RWPE2 (cell line): ENCODE measurements at regions not wholly inside any gene's neighbourhood (a gene's known extent, or its start where the extent isn't known, plus 50 kb on each side); places are given as distances from the start of the nearest gene placed in this dataset.

Source experiments
- ATAC-seq: fragments of 200-7000 bp; cut with Tn5 transposase; 3 replicates; pipeline ENCODE4 v1.9.1; 2021; ENCODE audit warnings: low read depth
- DNase-seq: peaks from one replicate; pipeline ENCODE4 v3.0.0-alpha.2; 2020; ENCODE audit warnings: low spot score
- H3K27ac ChIP-seq: fragments of 450-650 bp; 2 replicates; pipeline ENCODE4 v1.5.1; 2017; ENCODE audit warnings: mild to moderate bottlenecking; ENCODE audit not compliant: poor library complexity, severe bottlenecking
- H3K27me3 ChIP-seq: fragments of 250-450 bp; sonication (Bioruptor Pico); 2 replicates; pipeline ENCODE4 v1.5.1; 2021; ENCODE audit warnings: mild to moderate bottlenecking, moderate library complexity; ENCODE audit not compliant: insufficient read depth, poor library complexity, severe bottlenecking
- H3K36me3 ChIP-seq: fragments of 250-450 bp; sonication (Bioruptor Pico); 2 replicates; pipeline ENCODE4 v1.5.1; 2020; ENCODE audit warnings: low read depth, mild to moderate bottlenecking, moderate library complexity
- H3K4me1 ChIP-seq: fragments of 250-450 bp; sonication (Bioruptor Pico); 2 replicates; pipeline ENCODE4 v1.5.1; 2021; ENCODE audit warnings: mild to moderate bottlenecking, moderate library complexity; ENCODE audit not compliant: insufficient read depth, poor library complexity, severe bottlenecking
- H3K4me3 ChIP-seq: fragments of 250-450 bp; sonication (Bioruptor Pico); 2 replicates; pipeline ENCODE4 v1.5.1; 2021; ENCODE audit warnings: mild to moderate bottlenecking, moderate library complexity; ENCODE audit not compliant: severe bottlenecking
- H3K9me3 ChIP-seq: fragments of 250-450 bp; sonication (Bioruptor Pico); 2 replicates; pipeline ENCODE4 v1.5.1; 2021; ENCODE audit warnings: mild to moderate bottlenecking, moderate library complexity; ENCODE audit not compliant: severe bottlenecking
- TF ChIP-seq, protein P1 (sequence below): fragments of 450-650 bp; IDR thresholded peaks from one replicate; pipeline ENCODE4 v1.5.1; 2017; ENCODE audit warnings: mild to moderate bottlenecking, moderate library complexity; ENCODE audit not compliant: poor library complexity, severe bottlenecking

DNA sequence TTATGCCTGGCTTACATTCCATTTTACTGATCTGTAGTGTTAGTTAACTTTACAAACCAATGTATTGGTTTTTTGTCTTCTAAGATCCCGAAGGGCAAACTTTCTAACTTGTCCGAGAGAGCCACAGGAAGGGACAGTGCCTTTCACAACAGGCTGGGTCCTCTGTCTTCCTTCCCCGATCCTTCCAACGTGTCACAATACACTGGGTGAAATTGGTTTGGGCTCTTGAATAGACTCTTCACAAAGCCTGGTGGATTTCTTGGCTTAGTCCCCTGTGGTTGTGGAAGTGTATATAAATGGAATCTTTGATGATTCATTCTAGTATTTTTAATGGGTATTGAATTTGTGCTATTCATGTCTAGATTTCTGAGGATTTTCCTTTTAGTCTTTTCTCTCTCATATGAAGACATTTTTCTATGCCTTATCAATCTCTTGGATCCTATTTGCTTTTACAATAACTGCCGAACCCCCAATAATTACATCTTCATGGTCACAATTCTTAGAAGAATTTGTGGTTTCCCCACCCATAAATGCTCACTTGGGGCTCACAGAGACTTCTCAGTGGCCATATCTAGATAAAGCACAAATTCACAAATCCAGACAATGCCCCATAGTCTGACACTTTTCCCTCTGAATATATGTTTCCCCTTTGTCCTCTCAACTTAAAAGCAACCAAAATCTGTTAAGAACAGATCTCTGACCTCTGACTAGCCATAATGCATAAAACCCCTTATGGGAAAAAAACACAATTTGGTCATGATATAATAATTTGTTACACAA lies 107.7 kb downstream of the MTRR start:
- no peaks in the 10 kb centered on the region for H3K4me1 ChIP-seq
- DNase-seq (no peak), ATAC-seq (no peak)
- TF ChIP-seq, protein P1, sequence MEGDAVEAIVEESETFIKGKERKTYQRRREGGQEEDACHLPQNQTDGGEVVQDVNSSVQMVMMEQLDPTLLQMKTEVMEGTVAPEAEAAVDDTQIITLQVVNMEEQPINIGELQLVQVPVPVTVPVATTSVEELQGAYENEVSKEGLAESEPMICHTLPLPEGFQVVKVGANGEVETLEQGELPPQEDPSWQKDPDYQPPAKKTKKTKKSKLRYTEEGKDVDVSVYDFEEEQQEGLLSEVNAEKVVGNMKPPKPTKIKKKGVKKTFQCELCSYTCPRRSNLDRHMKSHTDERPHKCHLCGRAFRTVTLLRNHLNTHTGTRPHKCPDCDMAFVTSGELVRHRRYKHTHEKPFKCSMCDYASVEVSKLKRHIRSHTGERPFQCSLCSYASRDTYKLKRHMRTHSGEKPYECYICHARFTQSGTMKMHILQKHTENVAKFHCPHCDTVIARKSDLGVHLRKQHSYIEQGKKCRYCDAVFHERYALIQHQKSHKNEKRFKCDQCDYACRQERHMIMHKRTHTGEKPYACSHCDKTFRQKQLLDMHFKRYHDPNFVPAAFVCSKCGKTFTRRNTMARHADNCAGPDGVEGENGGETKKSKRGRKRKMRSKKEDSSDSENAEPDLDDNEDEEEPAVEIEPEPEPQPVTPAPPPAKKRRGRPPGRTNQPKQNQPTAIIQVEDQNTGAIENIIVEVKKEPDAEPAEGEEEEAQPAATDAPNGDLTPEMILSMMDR, result no peak
- H3K27ac ChIP-seq, result no peak overlapping the region
- H3K9me3 ChIP-seq, result no peaks in the 10 kb centered on the region
- H3K27me3 ChIP-seq, result peaks cover 29% of the 10 kb centered on the region
- no peak overlapping the region for H3K4me3 ChIP-seq
- no peaks in the 10 kb centered on the region for H3K36me3 ChIP-seq

DNA sequence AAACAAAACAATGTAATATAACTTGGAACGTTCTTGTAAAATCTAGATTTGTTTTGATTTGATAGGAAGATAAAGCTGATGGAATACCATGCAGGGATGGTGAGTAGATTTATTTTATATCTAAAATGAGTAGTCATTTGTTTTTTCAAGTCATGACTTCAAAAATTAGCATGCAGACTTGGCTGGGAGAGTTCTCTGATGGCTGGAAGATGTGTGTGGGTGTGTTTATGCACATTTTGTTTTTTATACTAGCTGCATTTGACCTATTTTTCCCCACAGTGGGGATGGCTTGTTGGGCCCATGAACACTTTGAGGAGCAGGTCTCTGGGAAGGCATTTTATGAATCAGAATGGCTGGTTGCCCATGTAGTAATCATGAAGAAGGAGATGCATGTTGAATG lies 109.2 kb downstream of the MTRR start:
- DNase-seq (no peak), ATAC-seq (no peak)
- TF ChIP-seq, protein P1, result no peak
- Histone ChIP-seq H3K27ac (no peak overlapping the region), H3K9me3 (no peaks in the 10 kb centered on the region), H3K36me3 (no peaks in the 10 kb centered on the region), H3K27me3 (peaks cover 29% of the 10 kb centered on the region), H3K4me3 (no peak overlapping the region), H3K4me1 (no peaks in the 10 kb centered on the region)

DNA sequence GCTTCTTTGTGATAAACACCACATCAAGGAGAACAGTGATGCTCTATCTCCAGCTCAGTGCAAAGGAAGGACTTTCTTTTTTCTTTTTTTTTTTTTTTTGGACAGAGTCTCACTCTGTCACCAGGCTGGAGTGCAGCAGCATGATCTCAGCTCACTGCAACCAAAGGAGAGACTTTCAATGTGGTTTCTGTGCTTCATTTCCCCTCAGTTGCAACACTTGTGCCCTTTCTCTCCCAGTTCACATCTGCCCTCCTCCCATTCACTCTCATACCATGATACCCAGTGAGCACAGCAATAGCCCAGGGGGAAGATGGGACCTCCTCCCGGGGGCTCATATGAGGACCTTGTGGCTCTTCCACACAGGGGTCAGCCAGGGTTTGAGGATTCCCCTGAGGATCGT lies 110.0 kb downstream of the MTRR start:
- no peak for ATAC-seq
- H3K4me3 ChIP-seq, result no peak overlapping the region
- H3K27me3 ChIP-seq, result peaks cover 29% of the 10 kb centered on the region

DNA sequence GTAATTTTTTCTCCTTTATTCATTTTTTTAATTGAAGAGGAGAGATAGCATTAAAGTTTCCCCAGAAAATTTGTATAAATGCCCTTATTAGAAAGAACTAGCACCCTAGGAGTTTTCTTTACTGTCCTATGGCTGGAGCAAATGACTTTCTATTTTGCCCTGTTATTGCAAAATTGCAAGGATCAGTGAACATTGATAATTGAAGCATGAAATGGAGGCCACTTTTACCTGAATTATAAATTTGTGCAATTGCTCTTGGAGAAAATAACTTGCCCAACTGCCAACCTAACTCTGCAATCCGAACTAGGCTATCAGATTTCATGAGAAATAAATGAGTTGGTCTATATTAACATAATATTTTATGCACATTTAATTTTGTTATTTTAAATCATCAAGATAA lies 111.9 kb downstream of the MTRR start:
- Histone ChIP-seq H3K4me1 (no peaks in the 10 kb centered on the region), H3K4me3 (no peak overlapping the region), H3K27me3 (peaks cover 23% of the 10 kb centered on the region), H3K36me3 (no peaks in the 10 kb centered on the region), H3K9me3 (no peaks in the 10 kb centered on the region), H3K27ac (no peak overlapping the region)
- TF ChIP-seq, protein P1, result no peak
- ATAC-seq (no peak), DNase-seq (no peak)

More for the DNA sequence above, 110.0 kb downstream of the MTRR start:
- Histone ChIP-seq H3K27ac (no peak overlapping the region), H3K9me3 (no peaks in the 10 kb centered on the region), H3K36me3 (no peaks in the 10 kb centered on the region), H3K4me1 (no peaks in the 10 kb centered on the region)
- DNase-seq, result no peak
- TF ChIP-seq, protein P1, result no peak

DNA sequence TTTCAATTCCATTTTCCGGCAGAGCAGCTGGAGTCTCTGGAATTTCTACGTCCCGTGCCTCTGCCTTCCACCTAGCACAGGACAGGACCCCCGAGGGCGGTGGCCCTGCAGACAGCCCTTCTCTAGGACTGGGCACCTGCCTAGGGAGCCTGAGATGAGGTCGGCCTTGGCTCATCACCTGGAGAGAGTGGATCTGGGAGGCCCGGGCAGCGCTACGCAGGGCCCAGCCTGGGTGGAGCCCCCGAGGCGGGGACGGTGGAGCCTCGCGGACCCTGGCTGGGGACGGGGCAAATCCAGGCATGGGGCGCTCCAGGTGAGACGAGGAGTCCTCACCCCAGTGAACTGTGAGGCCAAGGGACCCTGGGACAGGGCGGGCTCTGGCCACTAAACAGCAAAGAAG lies 114.5 kb downstream of the MTRR start:
- Histone ChIP-seq H3K27me3 (peaks cover 19% of the 10 kb centered on the region), H3K36me3 (no peaks in the 10 kb centered on the region), H3K9me3 (no peaks in the 10 kb centered on the region), H3K27ac (no peak overlapping the region), H3K4me1 (no peaks in the 10 kb centered on the region), H3K4me3 (no peak overlapping the region)
- TF ChIP-seq, protein P1, result no peak
- ATAC-seq (no peak), DNase-seq (no peak)
